K562 (cell line): ENCODE measurements at regions not wholly inside any gene's neighbourhood (a gene's known extent, or its start where the extent isn't known, plus 50 kb on each side); places are given as distances from the start of the nearest gene placed in this dataset.

Source experiments
- ATAC-seq: fragments of 200-7000 bp; cut with Tn5 transposase; 3 replicates; pipeline ENCODE4 v1.9.1; 2020; ENCODE audit warnings: moderate library complexity
- BruUV-seq: library from RNA; stranded (reverse); fragments of 400-500 nt; replicated peaks from 2 replicates; lab custom pipeline; 2021; lab: Mats Ljungman, UMichigan
- CTCF ChIA-PET: fragments of 300-600 bp; formaldehyde crosslinking; extraction: SDS; loops from one replicate; lab custom pipeline; 2021; ENCODE audit warnings: low intra/inter-chr PET ratio; lab: Yijun Ruan, JAX
- POLR2A ChIA-PET: fragments of 300-600, 350-650 bp; sonication (Branson Sonifier 250); formaldehyde crosslinking; extraction: SDS; loops from one replicate; lab custom pipeline; 2021; ENCODE audit warnings: antibody characterized with exemption, inconsistent platforms; lab: Yijun Ruan, JAX
- DNase-seq, 4 experiments: peaks; one replicate each; pipeline versions ENCODE4 v3.0.0 to v3.0.0-alpha.2; 2011 to 2018; ENCODE audit warnings: low spot score in 3 of 4, mixed read lengths in 3 of 4; ENCODE audit errors: extremely low read depth in 1 of 4
- FAIRE-seq: peaks from 2 replicates; lab custom pipeline; 2011; peaks lifted over from hg19 to GRCh38; lab: Jason Lieb, UNC
- H2AFZ ChIP-seq: 2 replicates; pipeline ENCODE4 v1.6.0; 2011; ENCODE audit warnings: low read depth, low read length, control low read depth, inconsistent platforms
- H3K27ac ChIP-seq: fragments of 200-600 bp; 3 replicates; pipeline ENCODE4 v1.8.0; 2011; ENCODE audit warnings: low read depth, mild to moderate bottlenecking, control low read depth, inconsistent platforms, low read length, moderate library complexity, mixed read lengths; ENCODE audit errors: extremely low read depth
- H3K27me3 ChIP-seq, 2 experiments: fragments of 300-600 bp in 1 of 2; 2 replicates in 1 of 2; 3 replicates in 1 of 2; pipeline versions ENCODE4 v1.6.0 to v1.8.0; 2011; ENCODE audit warnings: inconsistent platforms in 2 of 2, low read length in 2 of 2, mild to moderate bottlenecking in 1 of 2, mixed read lengths in 1 of 2, moderate library complexity in 1 of 2; ENCODE audit not compliant: control insufficient read depth in 2 of 2, insufficient read depth in 2 of 2
- H3K36me3 ChIP-seq: fragments of 300-600 bp; 3 replicates; pipeline ENCODE4 v1.8.0; 2011; ENCODE audit warnings: mild to moderate bottlenecking, low read length, inconsistent platforms; ENCODE audit not compliant: control insufficient read depth, insufficient read depth
- H3K4me1 ChIP-seq, 2 experiments: fragments of 200-600 bp in 1 of 2; replicated peaks in 1 of 2; 2 replicates in 1 of 2; 3 replicates in 1 of 2; pipeline versions ENCODE4 v1.5.1 to v1.8.0; 2011; ENCODE audit warnings: inconsistent platforms in 2 of 2, low read length in 2 of 2, mild to moderate bottlenecking in 1 of 2, mixed read lengths in 1 of 2, moderate library complexity in 1 of 2; ENCODE audit not compliant: control insufficient read depth in 2 of 2, insufficient read depth in 2 of 2
- H3K4me2 ChIP-seq: 2 replicates; pipeline ENCODE4 v1.6.1; 2011; ENCODE audit warnings: low read length, control low read depth, inconsistent platforms, mixed read lengths; ENCODE audit not compliant: insufficient read depth
- H3K4me3 ChIP-seq: fragments of 200-600 bp; sonication (generic), shearing (Covaris generic); 2 replicates; pipeline ENCODE4 v1.5.1; 2016; ENCODE audit warnings: control low read depth, inconsistent platforms
- H3K79me2 ChIP-seq: fragments of 200-600 bp; 3 replicates; pipeline ENCODE4 v1.8.0; 2011; ENCODE audit warnings: low read length, inconsistent platforms; ENCODE audit not compliant: control insufficient read depth, insufficient read depth
- H3K9ac ChIP-seq, 2 experiments: 2 replicates each; pipeline versions ENCODE4 v1.6.0 to v1.6.1; 2011; ENCODE audit warnings: low read depth in 2 of 2, low read length in 2 of 2, control low read depth in 1 of 2, inconsistent platforms in 1 of 2, mild to moderate bottlenecking in 1 of 2, mixed read lengths in 1 of 2; ENCODE audit not compliant: insufficient read depth in 1 of 2
- H3K9me1 ChIP-seq: one replicate; pipeline ENCODE4 v1.6.0; 2011; ENCODE audit warnings: inconsistent platforms, mild to moderate bottlenecking, low read length, moderate library complexity; ENCODE audit not compliant: control insufficient read depth, insufficient read depth
- H3K9me3 ChIP-seq: replicated peaks from 2 replicates; pipeline ENCODE4 v1.5.1; 2011; ENCODE audit warnings: low read depth, low read length, inconsistent platforms; ENCODE audit not compliant: control insufficient read depth, insufficient read depth
- H4K20me1 ChIP-seq: replicated peaks from 2 replicates; pipeline ENCODE4 v1.6.1; 2011; ENCODE audit warnings: low read length, inconsistent platforms, mixed read lengths; ENCODE audit not compliant: control insufficient read depth, insufficient read depth
- BRF1 ChIP-seq: IDR thresholded peaks from 3 replicates; pipeline ENCODE4 v1.6.1; 2011; ENCODE audit warnings: borderline replicate concordance, mild to moderate bottlenecking; ENCODE audit not compliant: insufficient read length; ENCODE audit errors: extremely low read depth
- CEBPB ChIP-seq: fragments of 450-650 bp; IDR thresholded peaks from 2 replicates; pipeline ENCODE4 v1.6.1; 2016; ENCODE audit warnings: missing genetic modification characterization, missing compliant biosample characterization
- CTBP1 ChIP-seq: fragments of 450-650 bp; IDR thresholded peaks from 2 replicates; pipeline ENCODE4 v1.6.1; 2016; ENCODE audit warnings: borderline replicate concordance
- GABPB2 ChIP-seq: fragments of 250-450 bp; sonication (Bioruptor Pico); conservative IDR thresholded peaks from 2 replicates; pipeline ENCODE4 v1.5.1; 2021; ENCODE audit warnings: mild to moderate bottlenecking
- NR4A1 ChIP-seq, 2 experiments: fragments of 250-450 bp in 1 of 2; fragments of 450-650 bp in 1 of 2; sonication (Bioruptor Pico) in 1 of 2; IDR thresholded peaks; 2 replicates each; pipeline versions ENCODE4 v1.4.0 to v1.6.1; 2016 to 2020; ENCODE audit warnings: mild to moderate bottlenecking in 2 of 2, missing compliant biosample characterization in 1 of 2, missing genetic modification characterization in 1 of 2, moderate library complexity in 1 of 2
- POLR2B ChIP-seq: fragments of 450-650 bp; IDR thresholded peaks from 2 replicates; pipeline ENCODE4 v1.6.1; 2018; ENCODE audit warnings: low read depth; ENCODE audit not compliant: partially characterized antibody
- SP2 ChIP-seq: IDR thresholded peaks from 2 replicates; pipeline ENCODE4 v1.6.1; 2011; ENCODE audit warnings: mild to moderate bottlenecking, low read depth, low read length, moderate library complexity; ENCODE audit not compliant: poor library complexity, severe bottlenecking; ENCODE audit errors: extremely low read depth
- ZNF347 ChIP-seq: fragments of 450-650 bp; formaldehyde crosslinking; IDR thresholded peaks from 2 replicates; pipeline ENCODE4 v1.4.0; 2020; ENCODE audit warnings: low read depth, mild to moderate bottlenecking, moderate library complexity
- ZNF407 ChIP-seq: fragments of 450-650 bp; IDR thresholded peaks from 2 replicates; pipeline ENCODE4 v1.6.1; 2016; ENCODE audit warnings: low read depth
- WGBS: fragments of 100-300 bp; shearing (Covaris generic); methylation state at CpG from one replicate; pipeline ENCODE4 v1.1.6; 2016; ENCODE audit warnings: low coverage, mixed read lengths; ENCODE audit not compliant: insufficient coverage; ENCODE audit errors: missing lambda C conversion rate; 5-methylcytosine and 5-hydroxymethylcytosine counted together
- in situ Hi-C: fragments of 300-500 bp; cut with MboI; formaldehyde crosslinking; loops from 4 replicates; pipeline ENCODE4 v1.15.0; 2018; ENCODE audit warnings: inconsistent platforms, mixed read lengths
- intact Hi-C: fragments of 100-400 bp; cut with micrococcal nuclease; formaldehyde crosslinking; loops from 2 replicates; pipeline ENCODE4 v1.14.2; 2022

GRCh38 chr21:35414056-35414455, 365.0 kb upstream of the RUNX1 start:
- no peak for ATAC-seq
- ChIA-PET POLR2A (interaction anchor here (0.6 kb wide), 1 partner anchor 309 kb away, joined by 3 read pairs; no protein-coding TSS in a partner anchor), CTCF (no interaction called here)
- H3K27ac ChIP-seq = no peak overlapping the region
- H3K9me3 ChIP-seq = no peaks in the 10 kb centered on the region
- H3K4me3 ChIP-seq = no peak overlapping the region
- no peak overlapping the region for H3K9ac ChIP-seq
- no peak for TF ChIP-seq ZNF347 (CRISPR knock-in tag)
- TF ChIP-seq POLR2B = no peak
- no peak for TF ChIP-seq BRF1
- TF ChIP-seq ZNF407 = no peak
- TF ChIP-seq GABPB2 (CRISPR knock-in tag) = no peak
- TF ChIP-seq CEBPB (tag) = no peak
- TF ChIP-seq CTBP1 = no peak
- no peak for TF ChIP-seq SP2
- TF ChIP-seq NR4A1 (CRISPR knock-in tag; IDR thresholded peaks at IDR 0.05) = no peak
- TF ChIP-seq NR4A1 (tag; IDR thresholded peaks at IDR 0.05) = no peak
- FAIRE-seq = no peak
- no TSS peak for BruUV-seq
- in situ Hi-C loops (no loop called here), intact Hi-C loops (no loop called here)
- no peaks in the 10 kb centered on the region for H4K20me1 ChIP-seq
- no peaks in the 10 kb centered on the region for H3K36me3 ChIP-seq
- H3K4me2 ChIP-seq = no peak overlapping the region
- H3K79me2 ChIP-seq = no peaks in the 10 kb centered on the region
- 23% methylated on average over 3 of the region's 3 CpGs for WGBS
- H3K27me3 ChIP-seq = no peaks in the 10 kb centered on the region
- peaks cover 0 to 3% of the 10 kb centered on the region in 2 experiments; a peak in 1 of 5 replicates for H3K4me1 ChIP-seq
- no peak for DNase-seq
- no peak overlapping the region for H2AFZ ChIP-seq
- no peaks in the 10 kb centered on the region for H3K9me1 ChIP-seq
